ENCODE measurements at regions not wholly inside any gene's neighbourhood (a gene's known extent, or its start where the extent isn't known, plus 50 kb on each side); places are given as distances from the start of the nearest gene placed in this dataset.

DNA sequence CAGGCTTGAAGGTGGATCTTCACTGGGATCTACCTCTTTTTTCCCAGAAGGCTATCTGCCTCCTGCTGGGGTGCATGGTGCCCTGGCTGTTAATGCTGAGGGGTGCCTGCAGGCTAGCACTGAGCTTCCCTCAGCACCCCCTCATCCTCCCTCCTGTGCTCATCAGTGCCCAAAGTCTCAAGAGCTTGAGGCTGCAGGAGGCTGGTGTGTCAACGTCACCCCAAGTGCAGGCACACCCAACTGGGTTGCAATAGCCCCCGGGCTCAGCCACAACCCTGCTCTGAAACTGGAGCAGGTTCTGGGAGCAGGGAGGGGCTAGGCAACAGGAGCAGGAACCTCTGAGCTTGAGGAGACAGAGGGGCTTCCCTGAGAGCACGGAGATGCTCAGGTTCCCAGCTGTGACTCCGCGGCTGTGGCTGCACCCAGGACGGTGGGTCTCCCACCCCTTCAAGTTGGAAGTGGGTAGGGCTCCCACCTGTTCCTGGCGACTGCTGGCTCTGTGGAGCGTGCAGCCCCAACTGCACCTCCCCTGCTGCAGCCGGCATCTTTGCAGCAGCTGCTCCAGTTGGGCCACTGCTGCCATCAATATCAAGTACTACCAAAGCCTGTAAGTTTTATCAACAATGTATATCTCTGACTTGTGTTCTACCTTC is 1266.6 kb upstream of the C9orf72 start:
- H3K9me3 ChIP-seq (ENCODE audit: insufficient read depth, low read depth), result no peaks in the 10 kb centered on the region
- BruUV-seq (replicated peaks), result no TSS peak
- no peaks in the 10 kb centered on the region for H3K36me3 ChIP-seq (ENCODE audit: low read depth)
- no peaks in the 10 kb centered on the region for H3F3A ChIP-seq (ENCODE audit: insufficient read depth, low read depth)
- no peaks in the 10 kb centered on the region for H4K20me1 ChIP-seq (ENCODE audit: insufficient read depth)
- no peak for DNase-seq
- ChIA-PET POLR2A (ENCODE audit: unreplicated experiment) (no interaction called here), CTCF (no interaction called here)
- H2AFZ ChIP-seq, result no peak overlapping the region
- H3K79me2 ChIP-seq (ENCODE audit: low read depth), result no peaks in the 10 kb centered on the region
- no peak overlapping the region for H3K4me2 ChIP-seq
- TF ChIP-seq, protein P1, sequence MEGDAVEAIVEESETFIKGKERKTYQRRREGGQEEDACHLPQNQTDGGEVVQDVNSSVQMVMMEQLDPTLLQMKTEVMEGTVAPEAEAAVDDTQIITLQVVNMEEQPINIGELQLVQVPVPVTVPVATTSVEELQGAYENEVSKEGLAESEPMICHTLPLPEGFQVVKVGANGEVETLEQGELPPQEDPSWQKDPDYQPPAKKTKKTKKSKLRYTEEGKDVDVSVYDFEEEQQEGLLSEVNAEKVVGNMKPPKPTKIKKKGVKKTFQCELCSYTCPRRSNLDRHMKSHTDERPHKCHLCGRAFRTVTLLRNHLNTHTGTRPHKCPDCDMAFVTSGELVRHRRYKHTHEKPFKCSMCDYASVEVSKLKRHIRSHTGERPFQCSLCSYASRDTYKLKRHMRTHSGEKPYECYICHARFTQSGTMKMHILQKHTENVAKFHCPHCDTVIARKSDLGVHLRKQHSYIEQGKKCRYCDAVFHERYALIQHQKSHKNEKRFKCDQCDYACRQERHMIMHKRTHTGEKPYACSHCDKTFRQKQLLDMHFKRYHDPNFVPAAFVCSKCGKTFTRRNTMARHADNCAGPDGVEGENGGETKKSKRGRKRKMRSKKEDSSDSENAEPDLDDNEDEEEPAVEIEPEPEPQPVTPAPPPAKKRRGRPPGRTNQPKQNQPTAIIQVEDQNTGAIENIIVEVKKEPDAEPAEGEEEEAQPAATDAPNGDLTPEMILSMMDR (conservative IDR thresholded peaks at IDR 0.05), result no peak
- TF ChIP-seq EZH2 (IDR thresholded peaks at IDR 0.05; ENCODE audit: low read depth), result no peak
- no peak overlapping the region for H3K27ac ChIP-seq
- intact Hi-C loops (cut with micrococcal nuclease; ENCODE audit: unreplicated experiment), result no loop called here
- H3K4me3 ChIP-seq, result no peak overlapping the region
- H3K27me3 ChIP-seq (ENCODE audit: insufficient read depth, low read depth), result no peaks in the 10 kb centered on the region
- H3K4me1 ChIP-seq (replicated peaks; ENCODE audit: insufficient read depth), result no peaks in the 10 kb centered on the region
- H3K9me2 ChIP-seq (ENCODE audit: insufficient read depth), result no peaks in the 10 kb centered on the region

GRCh38 chr9:28841775-28842174 is 1268.5 kb upstream of the C9orf72 start:
- DNase-seq, result no peak
- Histone ChIP-seq H3K9me3 (ENCODE audit: insufficient read depth, low read depth) (no peaks in the 10 kb centered on the region), H3K4me2 (no peak overlapping the region), H3K4me3 (no peak overlapping the region), H3K27ac (no peak overlapping the region), H3K27me3 (ENCODE audit: insufficient read depth, low read depth) (no peaks in the 10 kb centered on the region), H3K36me3 (ENCODE audit: low read depth) (no peaks in the 10 kb centered on the region), H3F3A (ENCODE audit: insufficient read depth, low read depth) (no peaks in the 10 kb centered on the region), H3K79me2 (ENCODE audit: low read depth) (no peaks in the 10 kb centered on the region), H3K9me2 (ENCODE audit: insufficient read depth) (no peaks in the 10 kb centered on the region), H2AFZ (no peak overlapping the region), H3K4me1 (replicated peaks; ENCODE audit: insufficient read depth) (no peaks in the 10 kb centered on the region), H4K20me1 (ENCODE audit: insufficient read depth) (no peaks in the 10 kb centered on the region)
- intact Hi-C loops (cut with micrococcal nuclease; ENCODE audit: unreplicated experiment), result no loop called here
- ChIA-PET CTCF (no interaction called here), POLR2A (ENCODE audit: unreplicated experiment) (no interaction called here)
- no peak for TF ChIP-seq EZH2 (IDR thresholded peaks at IDR 0.05; ENCODE audit: low read depth)
- TF ChIP-seq, protein P1 (conservative IDR thresholded peaks at IDR 0.05), result no peak
- BruUV-seq (replicated peaks), result no TSS peak

GRCh38 chr9:28847331-28847730 is 1274.0 kb upstream of the C9orf72 start:
- no peaks in the 10 kb centered on the region for H3K36me3 ChIP-seq (ENCODE audit: low read depth)
- ChIA-PET POLR2A (ENCODE audit: unreplicated experiment) (no interaction called here), CTCF (no interaction called here)
- H3K4me2 ChIP-seq, result no peak overlapping the region
- H3K79me2 ChIP-seq (ENCODE audit: low read depth), result no peaks in the 10 kb centered on the region
- no peak overlapping the region for H2AFZ ChIP-seq
- intact Hi-C loops (cut with micrococcal nuclease; ENCODE audit: unreplicated experiment), result no loop called here
- no peaks in the 10 kb centered on the region for H3K9me3 ChIP-seq (ENCODE audit: insufficient read depth, low read depth)
- no TSS peak for BruUV-seq (replicated peaks)
- H3K27ac ChIP-seq, result no peak overlapping the region
- H3K27me3 ChIP-seq (ENCODE audit: insufficient read depth, low read depth), result no peaks in the 10 kb centered on the region
- no peaks in the 10 kb centered on the region for H4K20me1 ChIP-seq (ENCODE audit: insufficient read depth)
- no peak for DNase-seq
- no peaks in the 10 kb centered on the region for H3F3A ChIP-seq (ENCODE audit: insufficient read depth, low read depth)
- TF ChIP-seq, protein P1 (conservative IDR thresholded peaks at IDR 0.05), result no peak
- no peak for TF ChIP-seq EZH2 (IDR thresholded peaks at IDR 0.05; ENCODE audit: low read depth)
- no peak overlapping the region for H3K4me3 ChIP-seq
- H3K9me2 ChIP-seq (ENCODE audit: insufficient read depth), result no peaks in the 10 kb centered on the region
- no peaks in the 10 kb centered on the region for H3K4me1 ChIP-seq (replicated peaks; ENCODE audit: insufficient read depth)

Data from PC-9 (cell line).